Tibial nerve (tissue), 4 donors: ENCODE measurements at regions not wholly inside any gene's neighbourhood (a gene's known extent, or its start where the extent isn't known, plus 50 kb on each side); places are given as distances from the start of the nearest gene placed in this dataset.

Experiments
- CTCF ChIP-seq, 5 experiments: fragments of 200-600 bp in 3 of 5; fragments of 450-650 bp in 2 of 5; sonication (generic) in 3 of 5; IDR thresholded peaks; one replicate each; pipeline ENCODE4 v1.5.1; 2016 to 2019; ENCODE audit warnings: antibody characterized with exemption in 5 of 5, mild to moderate bottlenecking in 3 of 5, moderate library complexity in 2 of 5
- EP300 ChIP-seq, 2 donors: sonication (generic); formaldehyde crosslinking; IDR thresholded peaks; one replicate each; pipeline ENCODE4 v1.6.1; 2017; ENCODE audit warnings: antibody characterized with exemption in 2 of 2, mild to moderate bottlenecking in 1 of 2
- POLR2A ChIP-seq, 2 donors: fragments of 450-650 bp; IDR thresholded peaks; one replicate each; pipeline ENCODE4 v1.6.1; 2017; ENCODE audit warnings: antibody characterized with exemption in 2 of 2, mild to moderate bottlenecking in 2 of 2, moderate library complexity in 2 of 2

DNA sequence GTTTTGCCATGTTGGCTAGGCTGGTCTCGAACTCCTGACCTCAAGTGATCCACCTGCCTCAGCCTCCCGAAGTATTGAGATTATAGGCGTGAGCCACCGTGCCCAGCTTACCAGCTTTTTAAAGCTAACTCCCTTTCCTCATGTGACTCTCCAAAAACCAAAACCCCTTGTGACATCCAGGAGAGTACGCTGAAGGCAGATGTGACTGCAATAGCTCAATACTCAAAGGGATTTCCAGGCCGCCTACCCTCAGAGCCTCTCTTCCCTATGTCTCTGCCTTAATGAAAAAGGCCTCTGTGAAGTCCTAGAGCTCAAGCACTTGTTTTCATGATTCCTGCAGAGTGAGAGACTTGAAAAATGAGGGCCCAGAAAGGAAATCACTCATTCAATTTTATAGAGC is 82.6 kb downstream of the TEX35 start:
- TF ChIP-seq POLR2A (IDR thresholded peaks at IDR 0.05) (no peak), CTCF (IDR thresholded peaks at IDR 0.05) (no peak), EP300 (IDR thresholded peaks at IDR 0.05) (no peak)
